HG02623 (cell line): ENCODE measurements at regions not wholly inside any gene's neighbourhood (a gene's known extent, or its start where the extent isn't known, plus 50 kb on each side); places are given as distances from the start of the nearest gene placed in this dataset.

ENCODE experiments used
- ATAC-seq: cut with Tn5 transposase; IDR thresholded peaks from one replicate; pipeline ENCODE4 v1.9.1; 2021; ENCODE audit warnings: moderate library complexity; ENCODE audit not compliant: unreplicated experiment

DNA sequence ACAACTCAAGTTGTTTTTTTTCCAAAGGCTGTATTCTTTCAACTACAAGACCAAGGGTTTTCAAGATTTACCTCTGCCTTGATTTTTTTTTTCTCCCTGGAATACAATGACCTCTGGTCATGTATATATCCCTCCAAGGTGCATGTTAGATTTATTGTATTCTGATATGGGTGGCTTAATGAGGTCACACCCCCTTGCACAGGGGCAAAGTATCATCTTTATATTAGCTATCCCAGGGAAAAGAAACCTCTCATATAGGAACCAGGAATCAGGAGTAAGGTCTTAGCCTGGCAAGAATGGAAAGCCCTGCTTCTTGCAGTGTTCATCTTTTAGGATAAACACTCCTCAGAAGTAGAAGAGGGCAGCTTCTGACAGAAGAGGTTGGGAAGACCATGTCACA, 516.9 kb upstream of the TENM4 start:
- no peak for ATAC-seq

DNA sequence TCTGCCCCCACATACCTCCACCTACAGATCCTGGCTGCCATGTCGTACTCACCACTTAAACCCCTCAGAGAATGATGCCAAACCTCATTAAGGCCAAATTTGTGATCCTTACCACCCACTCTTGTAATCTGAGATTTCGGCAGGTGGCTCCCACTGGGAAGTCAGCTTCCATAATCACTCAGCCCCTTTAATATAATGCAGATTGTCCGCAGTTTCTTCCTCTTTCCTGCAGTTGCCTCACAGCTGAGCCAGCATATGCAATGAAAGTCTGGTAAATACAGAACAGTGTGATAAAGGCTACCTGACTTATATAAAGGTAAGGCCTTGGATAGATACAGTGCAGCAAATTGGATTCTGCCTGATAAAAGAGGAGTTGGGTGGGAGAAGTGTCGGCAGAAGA, 515.2 kb upstream of the TENM4 start:
- no peak for ATAC-seq

DNA sequence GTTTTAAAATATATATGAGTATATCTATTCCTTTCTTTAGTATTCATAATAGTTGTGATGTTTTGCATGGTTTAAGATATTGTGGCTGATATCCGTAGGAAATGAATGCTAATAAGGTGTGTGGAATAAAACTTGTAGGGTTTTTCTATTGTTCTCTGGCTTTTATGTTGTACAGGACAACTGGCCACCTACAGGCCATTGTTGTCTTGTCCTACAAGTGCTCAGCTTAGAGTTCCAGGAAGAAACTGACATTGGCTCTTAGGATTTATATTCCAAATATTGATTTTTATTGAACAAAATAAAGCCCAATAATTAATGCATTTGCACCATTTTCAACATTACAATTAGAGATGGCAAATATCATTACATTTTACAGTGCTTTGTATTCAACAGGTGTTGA, 512.8 kb upstream of the TENM4 start:
- ATAC-seq = no peak

- ATAC-seq = no peak
These were observed 509.9 kb upstream of the TENM4 start for GRCh38 chr11:79950741-79951140.

DNA sequence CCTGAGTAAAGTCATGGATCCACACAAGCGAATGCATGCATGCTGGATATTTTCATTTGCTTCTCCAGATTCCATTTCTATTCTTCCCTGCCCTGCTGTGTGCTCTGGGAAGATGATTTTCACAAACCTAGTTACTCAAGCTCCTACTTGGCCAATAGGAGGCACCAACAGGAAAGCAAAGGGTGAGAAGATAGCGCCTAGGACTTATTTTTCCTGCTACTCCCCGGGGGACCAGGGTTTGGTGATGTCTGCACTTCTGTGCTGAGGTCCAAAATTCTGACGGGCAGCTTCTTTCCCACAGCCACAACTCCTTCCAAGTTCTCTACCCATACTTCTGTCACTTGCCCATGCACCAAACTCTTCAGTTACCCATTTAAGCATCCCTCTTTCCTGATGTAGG, 509.3 kb upstream of the TENM4 start:
- no peak for ATAC-seq

DNA sequence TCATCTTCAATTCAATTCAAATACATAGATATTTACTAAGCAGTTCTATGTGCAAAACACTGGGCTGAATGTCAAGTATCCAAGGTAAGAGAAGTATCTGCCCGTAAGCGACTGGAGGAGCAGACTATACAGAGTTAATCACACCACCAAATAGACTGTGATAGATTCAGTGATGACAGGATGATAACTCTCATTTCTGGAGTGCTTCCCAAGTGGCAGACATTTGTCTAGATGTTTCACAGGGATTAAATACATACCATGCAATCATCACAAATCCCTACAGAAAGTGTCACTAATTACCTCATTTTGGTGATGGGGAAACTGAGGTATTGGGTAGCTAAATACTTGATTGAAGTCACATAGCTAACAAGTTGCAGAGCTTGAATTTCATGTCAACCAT, 508.7 kb upstream of the TENM4 start:
- ATAC-seq = no peak

- ATAC-seq = no peak
These were observed 501.8 kb upstream of the TENM4 start for GRCh38 chr11:79942646-79943045.

GRCh38 chr11:79942090-79942489, 501.3 kb upstream of the TENM4 start:
- no peak for ATAC-seq

- ATAC-seq = no peak
These were observed 500.3 kb upstream of the TENM4 start for GRCh38 chr11:79940974-79941735.

- no peak for ATAC-seq
These were observed 499.3 kb upstream of the TENM4 start for GRCh38 chr11:79940165-79940564.

GRCh38 chr11:79939111-79939510, 498.3 kb upstream of the TENM4 start:
- ATAC-seq = no peak

- no peak for ATAC-seq
These were observed 497.0 kb upstream of the TENM4 start for GRCh38 chr11:79937676-79938334.

- ATAC-seq = no peak
These were observed 491.8 kb upstream of the TENM4 start for GRCh38 chr11:79932612-79933011.

- no peak for ATAC-seq
These were observed 490.9 kb upstream of the TENM4 start for GRCh38 chr11:79931692-79932091.

DNA sequence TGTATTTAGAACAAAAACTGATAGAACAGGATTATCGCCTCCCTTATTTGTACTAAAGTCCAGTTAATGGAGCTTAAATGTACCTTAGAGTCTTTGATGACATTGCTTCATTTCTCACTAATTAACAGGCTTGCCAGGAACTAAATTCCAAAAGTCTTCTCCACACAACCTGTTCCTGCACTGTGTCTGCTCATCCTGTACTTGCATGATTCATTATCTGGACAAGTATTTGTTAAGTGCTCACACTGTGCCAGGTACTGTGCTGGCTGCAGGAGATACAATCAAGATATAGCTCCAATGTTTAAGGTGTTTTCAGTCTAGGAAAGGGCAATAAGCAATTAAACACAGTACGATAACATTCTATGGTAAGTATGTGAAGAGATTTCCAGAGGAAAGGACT, 485.9 kb upstream of the TENM4 start:
- no peak for ATAC-seq

DNA sequence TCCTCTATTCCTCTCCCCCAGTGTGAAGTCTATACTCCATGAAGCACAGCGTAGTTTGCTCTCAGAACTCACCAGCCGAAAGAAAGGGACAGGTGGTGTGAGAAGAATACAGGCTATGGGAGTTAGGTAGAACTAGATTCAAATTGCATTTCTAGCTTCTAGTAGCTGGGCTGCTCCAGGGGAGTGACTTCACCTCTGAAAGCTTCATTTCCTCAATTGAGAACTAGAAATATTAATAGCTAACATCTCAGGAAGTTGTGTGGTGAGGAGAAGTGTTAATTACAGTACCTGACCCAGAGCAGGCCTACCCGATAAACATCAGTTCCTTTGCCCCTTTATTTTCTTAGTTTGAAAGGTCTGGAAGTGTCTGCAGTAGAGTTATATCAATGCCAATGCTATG, 484.7 kb upstream of the TENM4 start:
- ATAC-seq = peak; percentile 91

GRCh38 chr11:79922641-79923040, 481.8 kb upstream of the TENM4 start:
- ATAC-seq = no peak

GRCh38 chr11:79920480-79920879, 479.6 kb upstream of the TENM4 start:
- ATAC-seq = no peak

DNA sequence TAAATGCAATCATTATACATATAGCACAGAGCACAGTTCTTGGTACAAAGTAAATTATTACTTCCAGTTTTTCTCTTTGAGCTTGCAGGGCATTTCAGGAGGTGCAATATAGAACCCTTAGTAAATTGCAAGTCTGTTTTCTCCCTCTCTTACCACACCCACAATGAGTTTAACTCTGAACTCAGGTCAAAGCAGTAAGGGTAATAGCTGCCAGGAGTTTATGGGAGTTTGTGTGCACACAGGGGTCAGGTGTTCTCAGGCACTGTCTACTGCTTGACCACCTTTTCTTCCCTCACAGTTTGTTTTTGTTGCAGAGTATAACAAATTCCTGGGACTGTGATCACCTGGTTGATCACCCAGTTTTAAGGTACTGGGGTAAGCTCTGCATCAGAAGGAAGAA, 478.5 kb upstream of the TENM4 start:
- ATAC-seq = no peak

DNA sequence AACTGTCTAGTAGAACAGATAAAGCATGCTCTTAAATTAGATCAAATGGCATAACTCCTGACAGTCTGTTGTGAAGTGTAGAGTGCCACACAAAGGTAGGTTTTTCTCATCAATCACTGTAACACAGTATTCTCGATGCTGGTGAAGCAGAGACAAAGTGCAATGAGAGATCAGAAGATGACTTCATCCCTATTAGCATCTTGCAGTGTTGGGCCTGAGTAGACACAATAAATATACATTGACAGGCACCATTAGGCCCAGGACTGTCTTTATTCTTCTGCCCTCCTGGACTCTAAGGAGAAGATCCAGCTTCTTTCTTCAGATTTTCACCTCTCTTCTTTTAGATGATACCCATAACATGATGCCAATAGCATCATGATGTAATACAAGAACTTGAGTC, 478.0 kb upstream of the TENM4 start:
- no peak for ATAC-seq

GRCh38 chr11:79906164-79906563, 465.3 kb upstream of the TENM4 start:
- ATAC-seq = no peak

GRCh38 chr11:79902493-79902892, 461.7 kb upstream of the TENM4 start:
- ATAC-seq = no peak

DNA sequence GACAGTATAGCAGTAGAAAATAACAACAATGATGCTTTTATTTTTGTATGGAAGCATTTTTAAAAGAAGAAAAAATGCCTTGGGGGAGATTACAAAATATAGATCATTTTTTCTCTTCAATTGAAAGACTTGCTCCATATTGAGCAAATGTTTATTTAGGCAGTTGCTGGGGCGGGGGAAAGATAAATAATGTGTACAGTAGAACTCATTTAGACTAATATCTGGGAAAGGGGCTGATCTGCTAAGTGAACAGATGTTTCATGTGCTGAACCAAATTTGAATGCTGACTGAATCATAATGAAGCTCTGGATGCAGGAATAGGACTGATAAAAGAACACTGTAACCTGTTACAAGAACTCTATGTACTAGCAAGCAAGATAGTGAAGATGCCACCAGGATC, 457.1 kb upstream of the TENM4 start:
- no peak for ATAC-seq
